NCI-H446 treated with DMSO at 0.1 percent for 48 hours (cell line): ENCODE measurements at regions not wholly inside any gene's neighbourhood (a gene's known extent, or its start where the extent isn't known, plus 50 kb on each side); places are given as distances from the start of the nearest gene placed in this dataset.

ENCODE experiments used
- DNase-seq: peaks from one replicate; lab custom pipeline; 2025; lab: John Stamatoyannopoulos, UW

GRCh38 chr5:58150926-58151325 is 309.0 kb downstream of the PLK2 start:
- DNase-seq = no peak

DNA sequence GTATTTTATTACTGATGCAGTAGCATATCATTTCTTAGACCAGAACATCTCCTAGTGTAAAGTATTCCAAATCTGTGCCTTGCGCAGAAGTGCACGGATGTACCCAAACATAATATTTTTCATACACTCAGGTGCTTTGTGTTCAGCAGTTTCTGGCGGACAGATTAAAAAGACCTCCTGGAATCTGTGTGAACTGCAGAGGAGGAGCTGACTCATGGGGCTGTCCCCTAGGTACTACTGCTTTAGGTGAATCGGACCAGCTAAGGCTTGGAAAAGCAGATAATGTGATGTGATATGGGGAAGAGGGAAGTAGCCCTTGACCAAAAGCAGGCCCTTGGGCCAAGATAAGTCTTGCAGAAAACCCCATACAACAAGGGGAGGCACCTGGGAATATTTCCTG is 310.1 kb downstream of the PLK2 start:
- DNase-seq = no peak

- no peak for DNase-seq
Measured at GRCh38 chr5:58149345-58149744, 310.5 kb downstream of the PLK2 start.

DNA sequence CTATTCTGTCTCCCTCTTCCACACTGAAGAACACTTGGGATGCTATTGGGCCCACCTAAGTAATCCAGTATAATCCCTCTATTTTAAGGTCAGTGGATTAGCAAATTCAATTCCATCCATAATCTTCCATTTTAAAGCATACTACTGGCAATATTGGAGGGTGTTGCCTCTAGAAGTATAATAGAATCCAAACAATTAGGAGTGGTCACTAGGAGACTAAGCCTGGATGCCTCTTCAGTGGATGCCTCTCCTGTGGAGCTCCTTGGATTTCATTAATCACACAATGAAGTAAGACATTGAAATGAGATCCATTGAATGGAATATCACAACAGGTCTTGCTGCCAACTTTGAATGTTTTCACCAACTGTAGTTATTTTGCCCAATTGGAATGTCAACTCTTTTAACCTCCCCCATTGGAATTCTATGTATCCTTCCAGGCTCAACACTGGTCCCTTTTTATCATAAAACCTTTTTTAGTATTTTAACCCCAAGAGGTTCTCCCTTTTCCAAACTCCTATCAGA is 311.6 kb downstream of the PLK2 start:
- no peak for DNase-seq

- no peak for DNase-seq
Measured at GRCh38 chr5:58145397-58145934, 314.4 kb downstream of the PLK2 start.

GRCh38 chr5:58143727-58144126 is 316.2 kb downstream of the PLK2 start:
- DNase-seq = no peak

- no peak for DNase-seq
Measured at GRCh38 chr5:58143181-58143580, 316.7 kb downstream of the PLK2 start.

DNA sequence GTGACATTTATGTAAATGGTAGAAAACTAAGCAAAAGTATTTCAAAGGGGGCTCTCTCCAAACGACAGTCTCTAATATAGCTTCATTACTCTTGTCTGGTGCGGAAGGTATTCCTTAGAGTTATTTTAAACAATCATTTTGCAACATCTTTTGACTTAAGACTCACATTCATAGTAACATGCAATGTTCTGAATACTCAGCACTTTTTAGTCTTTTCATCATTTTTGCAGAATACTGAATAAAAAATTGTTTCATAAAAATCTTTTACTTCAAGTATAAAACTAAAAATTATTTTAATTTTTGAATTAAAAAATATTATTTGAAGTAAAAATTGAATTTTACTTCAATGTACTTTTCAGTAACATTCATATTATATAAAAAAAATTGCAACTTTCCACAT is 321.1 kb downstream of the PLK2 start:
- no peak for DNase-seq

DNA sequence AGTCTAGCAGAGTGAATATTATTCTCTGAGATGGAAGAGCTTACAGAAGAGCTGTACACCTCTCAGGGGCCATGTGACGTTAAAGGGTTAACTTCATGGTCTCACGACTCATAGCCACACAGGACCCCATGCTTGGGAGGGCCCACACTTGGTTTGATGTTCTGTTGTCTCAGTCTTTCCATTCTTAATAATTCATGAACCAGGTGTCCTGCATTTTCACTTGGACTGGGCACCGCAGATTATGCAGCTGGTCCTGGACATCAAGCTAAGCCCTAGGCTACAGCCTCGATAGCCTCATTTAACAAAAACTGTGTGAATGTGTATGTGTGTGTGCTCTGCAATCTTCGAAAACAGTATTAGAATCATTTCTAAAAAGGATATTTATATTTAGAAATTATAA is 323.5 kb downstream of the PLK2 start:
- no peak for DNase-seq

GRCh38 chr5:58135571-58136335 is 324.1 kb downstream of the PLK2 start:
- DNase-seq = no peak

DNA sequence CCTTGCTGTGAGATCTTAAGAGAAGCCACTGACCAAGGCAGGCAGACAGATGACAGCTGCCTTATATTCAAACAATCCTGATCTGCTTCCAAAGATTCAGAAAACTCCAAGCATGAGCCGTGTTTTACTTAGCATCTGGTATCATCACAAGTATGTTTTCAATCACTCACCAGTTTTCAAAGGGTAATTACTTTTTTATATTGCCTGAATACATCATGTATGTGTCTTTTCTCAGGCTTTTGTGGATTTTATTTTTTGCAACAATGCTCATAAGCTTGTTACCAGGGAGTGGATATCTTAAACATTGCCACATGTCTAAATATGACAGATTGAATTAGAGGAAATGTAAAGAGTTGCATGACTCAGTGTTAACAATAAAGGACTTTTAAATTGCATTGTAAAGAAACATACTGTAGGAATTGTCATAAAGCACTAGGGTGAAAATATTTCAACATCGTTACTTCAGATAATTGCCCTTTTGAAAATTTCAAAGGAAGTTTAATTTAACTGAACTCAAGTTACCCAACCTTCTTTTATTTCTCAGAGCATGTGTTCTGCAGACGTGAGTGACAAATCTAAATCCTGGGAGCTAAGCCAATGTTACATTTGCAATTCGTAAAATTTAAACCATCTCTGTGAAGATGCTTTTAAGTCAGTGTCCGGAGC is 326.1 kb downstream of the PLK2 start:
- peak; percentile 8 for DNase-seq

- DNase-seq = no peak
Measured at GRCh38 chr5:58133216-58133615, 326.7 kb downstream of the PLK2 start.

DNA sequence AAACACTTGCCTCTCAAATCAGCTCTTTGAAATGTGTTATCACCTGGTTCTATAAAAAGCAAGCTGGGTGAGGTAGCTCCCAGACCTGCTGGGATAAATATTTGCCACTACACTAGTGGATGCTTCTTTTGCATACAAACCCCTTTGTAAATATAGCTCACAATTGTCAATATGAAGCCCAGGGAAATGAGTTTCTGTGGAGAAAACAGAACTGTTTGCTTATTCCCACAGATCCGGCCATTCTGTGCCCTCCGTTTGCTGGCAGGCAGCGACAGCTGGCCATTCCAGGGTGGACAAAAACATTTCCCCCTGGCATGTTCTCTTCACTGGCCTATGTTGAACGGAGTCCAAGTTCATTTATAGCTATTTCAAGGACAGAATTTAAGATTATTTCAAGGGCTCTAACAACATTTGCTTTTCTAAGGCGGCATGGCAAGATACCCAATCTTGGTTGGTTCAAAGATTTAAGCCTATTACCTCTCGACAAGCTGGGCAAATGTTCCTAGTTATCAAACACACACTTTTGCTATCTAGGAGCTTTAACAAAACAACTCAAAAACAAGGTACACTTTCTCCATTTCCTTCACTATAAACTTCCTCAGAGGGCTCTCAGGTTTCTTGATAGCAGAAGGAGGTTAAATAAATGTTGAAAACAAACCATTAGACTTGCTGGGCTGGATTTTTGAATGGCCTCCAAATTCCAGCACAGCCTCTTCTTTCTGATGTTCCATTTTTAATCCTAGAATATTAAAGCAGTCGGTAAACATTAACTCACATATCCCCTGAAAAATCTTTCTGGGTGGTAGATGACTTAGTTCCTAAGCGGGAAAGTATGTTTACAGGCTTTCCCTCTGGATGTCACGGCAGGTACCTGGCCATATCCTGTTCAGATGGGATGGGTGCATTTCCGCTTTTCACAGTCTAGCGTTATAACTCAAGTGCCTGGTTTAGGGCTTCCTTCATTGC is 332.3 kb downstream of the PLK2 start:
- DNase-seq = no peak

GRCh38 chr5:58123501-58123900 is 336.4 kb downstream of the PLK2 start:
- no peak for DNase-seq

GRCh38 chr5:58122848-58123392 is 337.0 kb downstream of the PLK2 start:
- no peak for DNase-seq

GRCh38 chr5:58122157-58122556 is 337.7 kb downstream of the PLK2 start:
- no peak for DNase-seq

DNA sequence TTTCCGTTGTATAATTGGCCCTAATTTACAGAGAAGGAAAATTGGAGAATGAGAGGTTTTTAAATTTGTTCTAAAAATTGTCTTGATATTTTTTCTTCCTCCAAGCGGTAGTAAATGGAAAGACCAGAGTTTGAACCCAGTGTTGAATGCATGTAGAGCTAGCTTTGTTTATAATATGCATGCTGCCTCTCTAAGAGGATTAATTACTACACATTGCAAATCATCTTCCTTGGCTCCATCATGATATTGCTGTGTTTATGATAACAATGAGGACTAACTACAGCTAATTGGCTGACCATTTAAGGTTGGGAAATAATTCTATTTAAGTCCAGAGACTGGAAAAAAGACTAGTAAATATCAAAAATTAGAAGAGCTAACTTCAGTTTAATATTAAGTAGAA is 338.5 kb downstream of the PLK2 start:
- no peak for DNase-seq

GRCh38 chr5:58117542-58117941 is 342.3 kb downstream of the PLK2 start:
- no peak for DNase-seq

GRCh38 chr5:58116346-58116745 is 343.5 kb downstream of the PLK2 start:
- DNase-seq = no peak

DNA sequence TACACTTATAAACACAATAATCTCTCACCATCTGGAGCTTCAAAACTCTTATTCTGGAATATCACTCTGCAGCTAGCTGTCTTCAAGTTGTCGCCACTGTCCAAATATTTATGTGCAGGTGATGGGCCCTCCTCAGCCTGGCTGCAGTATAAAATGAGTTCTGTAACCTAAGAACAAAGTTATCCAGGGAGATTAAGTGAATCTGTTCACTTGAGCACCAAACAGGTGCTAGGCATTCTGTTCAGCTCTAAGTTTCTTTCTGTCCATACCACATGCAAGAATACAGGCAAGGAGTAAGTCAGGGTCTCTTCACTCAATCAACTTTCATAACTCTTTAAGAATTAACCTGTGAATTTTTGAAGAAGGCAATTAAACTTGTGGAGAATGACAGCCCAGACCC is 344.1 kb downstream of the PLK2 start:
- DNase-seq = no peak

DNA sequence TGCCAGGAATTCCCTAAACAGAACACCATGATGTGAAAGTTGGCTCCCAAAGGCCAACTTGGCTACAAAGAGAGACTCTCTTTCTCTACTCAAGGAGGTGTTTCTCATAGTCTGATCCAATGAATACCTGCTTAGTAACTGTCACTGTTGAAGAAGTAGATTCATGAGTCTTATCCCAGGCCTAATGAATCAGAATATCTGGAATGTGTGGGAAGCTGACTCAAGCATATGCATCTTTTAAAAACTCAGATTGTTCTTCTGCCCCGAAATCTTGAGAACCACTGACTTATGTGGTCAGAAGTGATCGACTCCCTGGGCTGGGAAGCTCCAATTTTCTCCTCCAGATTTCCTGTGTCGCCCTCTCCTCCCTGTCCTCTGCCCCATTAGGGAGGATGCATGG is 345.6 kb downstream of the PLK2 start:
- DNase-seq = no peak

GRCh38 chr5:58113172-58113571 is 346.7 kb downstream of the PLK2 start:
- DNase-seq = no peak
